GM13977 (cell line): ENCODE measurements at regions not wholly inside any gene's neighbourhood (a gene's known extent, or its start where the extent isn't known, plus 50 kb on each side); places are given as distances from the start of the nearest gene placed in this dataset.

Source experiments
- DNase-seq: peaks from one replicate; pipeline ENCODE4 v3.0.0; 2012; ENCODE audit warnings: low spot score
- CTCF ChIP-seq: IDR thresholded peaks from 2 replicates; pipeline ENCODE4 v1.5.1; 2012; ENCODE audit warnings: mild to moderate bottlenecking, control low read depth; ENCODE audit not compliant: insufficient read depth; ENCODE audit errors: extremely low read depth, missing control alignments
- in situ Hi-C: fragments of 300-500 bp; cut with MboI; formaldehyde crosslinking; loops from one replicate; pipeline ENCODE4 v1.12.0; 2022; ENCODE audit warnings: low sequenced_read_pairs, low pct_unique_long_range_greater_than_20kb, mixed read lengths, inconsistent platforms; ENCODE audit not compliant: unreplicated experiment

GRCh38 chr3:117126460-117126859 is 416.9 kb downstream of the TUSC7 start:
- no peak for DNase-seq
- in situ Hi-C loops: no loop called here
- TF ChIP-seq CTCF: no peak

DNA sequence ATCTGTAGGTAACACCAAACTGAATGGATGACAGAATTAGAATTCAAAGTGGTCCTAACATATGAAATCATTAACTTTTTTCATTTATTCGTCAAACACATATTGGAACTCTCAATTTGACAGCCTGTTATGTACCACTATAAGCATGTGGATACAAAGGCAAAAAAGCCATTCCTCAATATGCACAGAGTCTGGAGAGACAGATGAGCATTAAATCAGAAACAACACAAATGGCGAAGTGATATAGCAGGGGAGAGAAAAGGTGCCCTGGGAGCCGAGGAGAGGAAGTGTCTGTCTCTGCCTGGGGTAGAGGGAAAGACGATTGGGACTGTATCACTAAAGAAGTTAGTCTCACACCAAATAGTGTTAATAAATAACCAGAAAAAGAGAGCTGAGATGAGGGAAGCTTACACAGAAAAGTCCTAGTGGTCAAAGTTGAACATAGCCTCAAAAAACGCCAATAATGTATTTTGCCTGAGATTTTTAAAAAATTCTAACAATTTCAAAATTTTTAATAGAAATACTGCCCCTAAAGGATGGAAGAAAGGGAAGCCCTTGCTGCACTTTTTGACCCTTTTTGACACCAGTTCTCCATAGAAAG is 417.5 kb downstream of the TUSC7 start:
- DNase-seq: no peak
- no peak for TF ChIP-seq CTCF
- in situ Hi-C loops: no loop called here

- no peak for TF ChIP-seq CTCF
- in situ Hi-C loops: no loop called here
- no peak for DNase-seq
These were observed 418.6 kb downstream of the TUSC7 start for GRCh38 chr3:117128133-117128532.

DNA sequence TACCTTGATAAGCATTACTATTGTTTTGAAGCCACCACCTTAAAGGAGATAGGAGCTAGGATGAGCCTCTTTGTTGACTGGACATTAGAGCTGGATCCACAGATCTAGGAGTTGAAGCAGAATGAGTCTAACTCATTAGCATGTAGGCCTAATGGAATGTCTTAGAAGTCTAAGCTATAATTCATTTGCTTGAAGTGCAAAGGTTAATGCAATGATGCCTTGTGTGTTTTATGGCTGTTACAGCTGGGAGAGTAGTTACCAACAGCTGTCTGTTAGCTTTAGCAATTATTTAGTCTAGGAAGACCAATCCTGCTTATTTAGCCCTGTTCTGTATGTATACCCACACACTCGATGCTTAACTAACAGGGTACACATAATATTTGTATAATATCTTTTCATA is 419.3 kb downstream of the TUSC7 start:
- no peak for DNase-seq
- no peak for TF ChIP-seq CTCF
- in situ Hi-C loops: no loop called here

DNA sequence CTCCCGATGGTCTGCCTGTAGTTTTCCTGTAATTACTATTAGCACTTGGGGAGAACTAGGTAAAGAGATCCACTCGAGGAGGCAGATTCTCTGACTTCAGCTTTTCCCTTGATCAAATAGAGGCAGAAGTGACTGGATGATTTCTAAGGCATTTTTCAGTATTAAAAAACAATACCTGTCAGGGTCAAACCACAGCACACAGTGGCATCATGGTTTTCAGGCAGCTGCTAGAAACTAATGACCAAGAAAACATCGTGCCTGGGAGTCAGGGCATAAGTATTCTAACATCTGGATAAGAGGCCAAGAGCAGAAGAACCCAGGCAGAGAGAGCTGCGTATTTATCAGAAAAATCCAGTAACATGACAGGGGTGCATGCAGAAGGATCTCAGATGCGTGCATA is 419.9 kb downstream of the TUSC7 start:
- DNase-seq: no peak
- no peak for TF ChIP-seq CTCF
- in situ Hi-C loops: no loop called here

DNA sequence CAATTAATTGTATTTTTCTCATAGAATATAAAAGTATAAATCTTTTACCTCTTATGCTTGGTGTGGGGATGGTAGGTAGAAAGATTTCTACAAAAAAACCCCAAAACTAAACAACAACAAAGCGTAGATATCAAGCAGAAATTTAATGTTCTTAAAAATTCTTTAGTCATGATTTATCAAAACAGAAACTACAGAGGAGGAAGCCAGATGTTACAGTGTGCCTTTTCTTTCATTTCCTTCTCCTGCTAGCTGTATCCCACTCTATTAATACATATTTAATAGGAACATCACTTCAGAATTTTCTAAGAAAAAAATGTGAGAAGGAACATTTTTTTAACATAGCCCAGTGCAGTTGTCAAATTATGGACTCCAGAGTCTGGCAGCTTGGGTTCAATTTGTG is 420.6 kb downstream of the TUSC7 start:
- in situ Hi-C loops: no loop called here
- DNase-seq: no peak
- no peak for TF ChIP-seq CTCF

DNA sequence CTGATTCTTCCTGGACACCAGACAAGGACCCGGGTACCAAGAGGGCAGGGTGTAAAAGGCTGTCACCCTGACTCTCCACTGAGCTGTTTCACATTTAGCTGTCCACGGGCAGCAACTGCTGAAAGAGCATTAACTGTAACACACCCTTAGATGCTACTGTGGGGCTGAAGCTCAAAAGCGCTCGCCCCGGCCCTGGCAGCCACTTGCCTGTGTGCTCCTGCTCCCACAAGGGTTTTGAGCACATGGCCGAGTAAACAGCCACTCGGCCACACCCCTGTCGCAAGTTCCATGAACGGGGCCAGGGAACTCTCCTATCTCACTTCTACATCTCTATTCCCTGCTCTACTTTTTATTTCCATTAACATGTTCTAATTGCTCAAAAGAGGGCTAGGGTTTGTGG is 421.7 kb downstream of the TUSC7 start:
- in situ Hi-C loops: no loop called here
- no peak for TF ChIP-seq CTCF
- DNase-seq: no peak
